GM12878 (cell line): ENCODE measurements at regions not wholly inside any gene's neighbourhood (a gene's known extent, or its start where the extent isn't known, plus 50 kb on each side); places are given as distances from the start of the nearest gene placed in this dataset.

ENCODE experiments used
- ATAC-seq: fragments of 200-7000 bp; cut with Tn5 transposase; 3 replicates; pipeline ENCODE4 v1.9.1; 2020; ENCODE audit warnings: mild to moderate bottlenecking, moderate library complexity
- BruUV-seq: library from RNA; stranded (reverse); fragments of 400-500 nt; replicated peaks from 2 replicates; lab custom pipeline; 2021; lab: Mats Ljungman, UMichigan
- CTCF ChIA-PET: fragments of 300-600 bp; sonication (Branson Sonifier 250); formaldehyde crosslinking; extraction: SDS; loops from one replicate; lab custom pipeline; 2021; ENCODE audit warnings: inconsistent platforms; lab: Yijun Ruan, JAX
- POLR2A ChIA-PET: fragments of 350-600 bp; formaldehyde crosslinking; extraction: SDS; loops from one replicate; lab custom pipeline; 2021; ENCODE audit warnings: inconsistent platforms; lab: Charles Lee
- RAD21 ChIA-PET: fragments of 300-600 bp; sonication (Branson Sonifier 250); formaldehyde crosslinking; loops from one replicate; lab custom pipeline; 2023; ENCODE audit warnings: antibody characterized with exemption; ENCODE audit not compliant: unreplicated experiment; lab: Charles Lee
- SMC1A ChIA-PET: fragments of 300-600 bp; sonication (Branson Sonifier 250); formaldehyde crosslinking; loops from one replicate; lab custom pipeline; 2023; ENCODE audit not compliant: unreplicated experiment, uncharacterized antibody; lab: Charles Lee
- DNase-seq: peaks from one replicate; pipeline ENCODE4 v3.0.0-alpha.2; 2011; ENCODE audit warnings: low read depth, low spot score
- FAIRE-seq: peaks from 3 replicates; lab custom pipeline; 2011; peaks lifted over from hg19 to GRCh38; lab: Jason Lieb, UNC
- H2AFZ ChIP-seq: 2 replicates; pipeline ENCODE4 v1.6.0; 2011; ENCODE audit warnings: low read depth, low read length, control low read depth; ENCODE audit not compliant: control insufficient read depth
- H3K27ac ChIP-seq: 2 replicates; pipeline ENCODE4 v1.5.1; 2011; ENCODE audit warnings: control low read depth; ENCODE audit not compliant: control insufficient read depth, insufficient read depth
- H3K27me3 ChIP-seq, 2 experiments: replicated peaks in 1 of 2; 2 replicates each; pipeline versions ENCODE4 v1.6.0 to v1.6.1; 2011; ENCODE audit warnings: low read length in 1 of 2; ENCODE audit not compliant: control insufficient read depth in 2 of 2, insufficient read depth in 2 of 2
- H3K36me3 ChIP-seq, 2 experiments: 2 replicates each; pipeline ENCODE4 v1.5.1; 2011; ENCODE audit warnings: low read length in 1 of 2; ENCODE audit not compliant: control insufficient read depth in 2 of 2, insufficient read depth in 2 of 2
- H3K4me1 ChIP-seq: 2 replicates; pipeline ENCODE4 v1.6.1; 2011; ENCODE audit warnings: mild to moderate bottlenecking, low read length, moderate library complexity, mixed read lengths; ENCODE audit not compliant: control insufficient read depth, insufficient read depth
- H3K4me2 ChIP-seq: 2 replicates; pipeline ENCODE4 v1.6.0; 2011; ENCODE audit warnings: control low read depth; ENCODE audit not compliant: control insufficient read depth, insufficient read depth
- H3K4me3 ChIP-seq: fragments of 200-600 bp; sonication (generic); 2 replicates; pipeline ENCODE4 v1.5.1; 2016
- H3K79me2 ChIP-seq: 2 replicates; pipeline ENCODE4 v1.6.0; 2011; ENCODE audit warnings: low read length; ENCODE audit not compliant: control insufficient read depth, insufficient read depth
- H3K9ac ChIP-seq: 2 replicates; pipeline ENCODE4 v1.8.0; 2011; ENCODE audit warnings: low read length, control low read depth, mixed read lengths; ENCODE audit not compliant: control insufficient read depth, insufficient read depth
- H3K9me3 ChIP-seq: replicated peaks from 3 replicates; pipeline ENCODE4 v1.5.1; 2011; ENCODE audit warnings: mild to moderate bottlenecking, low read length; ENCODE audit not compliant: control insufficient read depth, insufficient read depth
- H4K20me1 ChIP-seq: 2 replicates; pipeline ENCODE4 v1.6.0; 2011; ENCODE audit not compliant: control insufficient read depth, insufficient read depth
- CBX3 ChIP-seq: fragments of 200-600 bp; sonication (generic); IDR thresholded peaks from 2 replicates; pipeline ENCODE4 v1.6.1; 2016; ENCODE audit warnings: low read depth, borderline replicate concordance
- FOS ChIP-seq: IDR thresholded peaks from 3 replicates; pipeline ENCODE4 v1.6.1; 2011; ENCODE audit warnings: borderline replicate concordance; ENCODE audit not compliant: insufficient read length; ENCODE audit errors: extremely low read depth
- KAT2A ChIP-seq: conservative IDR thresholded peaks from 2 replicates; pipeline ENCODE4 v1.6.1; 2011; ENCODE audit warnings: low read depth, low read length; ENCODE audit not compliant: control insufficient read depth
- NFYA ChIP-seq: IDR thresholded peaks from 2 replicates; pipeline ENCODE4 v1.6.1; 2011; ENCODE audit warnings: low read depth, mild to moderate bottlenecking, low read length, improper control_type of control experiment, borderline replicate concordance
- PML ChIP-seq: IDR thresholded peaks from 2 replicates; pipeline ENCODE4 v1.6.1; 2012; ENCODE audit warnings: low read length, inconsistent platforms
- RAD21 ChIP-seq: IDR thresholded peaks from 2 replicates; pipeline ENCODE4 v1.6.1; 2011; ENCODE audit warnings: mild to moderate bottlenecking, low read depth, low read length, moderate library complexity; ENCODE audit not compliant: insufficient read depth
- SUPT20H ChIP-seq: IDR thresholded peaks from 2 replicates; pipeline ENCODE4 v1.6.1; 2011; ENCODE audit warnings: low read depth, mild to moderate bottlenecking, low read length, moderate library complexity, borderline replicate concordance; ENCODE audit not compliant: control insufficient read depth
- ZNF217 ChIP-seq: fragments of 450-650 bp; IDR thresholded peaks from 2 replicates; pipeline ENCODE4 v1.6.1; 2017; ENCODE audit warnings: antibody characterized with exemption, mild to moderate bottlenecking
- WGBS: methylation state at CpG from one replicate; pipeline ENCODE4 v1.1.6; 2016; ENCODE audit warnings: low lambda C conversion rate; ENCODE audit not compliant: insufficient replicate concordance, insufficient coverage; ENCODE audit errors: missing lambda C conversion rate; 5-methylcytosine and 5-hydroxymethylcytosine counted together
- in situ Hi-C: fragments of 300-500 bp; cut with MboI; formaldehyde crosslinking; loops from 9 replicates; pipeline ENCODE4 v1.14.3; 2018; ENCODE audit warnings: mixed read lengths
- intact Hi-C: fragments of 100-400 bp; cut with micrococcal nuclease; formaldehyde crosslinking; loops from one replicate; pipeline ENCODE4 v1.14.2; 2022; ENCODE audit not compliant: unreplicated experiment
- TF ChIP-seq, protein P1 (sequence below): fragments of 450-650 bp; IDR thresholded peaks from 2 replicates; pipeline ENCODE4 v1.6.1; 2017; ENCODE audit warnings: borderline replicate concordance

- ChIA-PET POLR2A (no interaction called here), RAD21 (no interaction called here), CTCF (interaction anchor here (0.7 kb wide), 1 partner anchor 10 kb away, joined by 6 read pairs; no protein-coding TSS in a partner anchor), SMC1A (no interaction called here)
- ATAC-seq (no peak), FAIRE-seq (no peak), DNase-seq (no peak)
- H3K36me3 ChIP-seq: no peaks in the 10 kb centered on the region
- intact Hi-C loops (no loop called here), in situ Hi-C loops (no loop called here)
- WGBS: 10% methylated on average over 1 of the region's 1 CpG
- H3K27me3 ChIP-seq: no peaks in the 10 kb centered on the region
- no peak overlapping the region for H2AFZ ChIP-seq
- no TSS peak for BruUV-seq
- H3K27ac ChIP-seq: no peak overlapping the region
- H4K20me1 ChIP-seq: no peaks in the 10 kb centered on the region
- H3K9me3 ChIP-seq: no peaks in the 10 kb centered on the region
- H3K4me2 ChIP-seq: no peak overlapping the region
- no peaks in the 10 kb centered on the region for H3K79me2 ChIP-seq
- no peaks in the 10 kb centered on the region for H3K4me1 ChIP-seq
- no peak overlapping the region for H3K4me3 ChIP-seq
- no peak overlapping the region for H3K9ac ChIP-seq
- no peak for TF ChIP-seq PML
- TF ChIP-seq RAD21: no peak
- TF ChIP-seq FOS: no peak
- no peak for TF ChIP-seq CBX3
- TF ChIP-seq, protein P1, sequence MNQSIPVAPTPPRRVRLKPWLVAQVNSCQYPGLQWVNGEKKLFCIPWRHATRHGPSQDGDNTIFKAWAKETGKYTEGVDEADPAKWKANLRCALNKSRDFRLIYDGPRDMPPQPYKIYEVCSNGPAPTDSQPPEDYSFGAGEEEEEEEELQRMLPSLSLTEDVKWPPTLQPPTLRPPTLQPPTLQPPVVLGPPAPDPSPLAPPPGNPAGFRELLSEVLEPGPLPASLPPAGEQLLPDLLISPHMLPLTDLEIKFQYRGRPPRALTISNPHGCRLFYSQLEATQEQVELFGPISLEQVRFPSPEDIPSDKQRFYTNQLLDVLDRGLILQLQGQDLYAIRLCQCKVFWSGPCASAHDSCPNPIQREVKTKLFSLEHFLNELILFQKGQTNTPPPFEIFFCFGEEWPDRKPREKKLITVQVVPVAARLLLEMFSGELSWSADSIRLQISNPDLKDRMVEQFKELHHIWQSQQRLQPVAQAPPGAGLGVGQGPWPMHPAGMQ: no peak
- TF ChIP-seq SUPT20H: no peak
- no peak for TF ChIP-seq KAT2A
- no peak for TF ChIP-seq NFYA
- no peak for TF ChIP-seq ZNF217
- TF ChIP-seq, all 136 proteins: peak for 0
Measured at GRCh38 chr21:20814090-20814489, 184.1 kb upstream of the NCAM2 start.
